GM19043 (cell line): ENCODE measurements at regions not wholly inside any gene's neighbourhood (a gene's known extent, or its start where the extent isn't known, plus 50 kb on each side); places are given as distances from the start of the nearest gene placed in this dataset.
"Not testable (repeated sequence)": the region's sequence is repeated elsewhere in the genome, so short reads cannot be mapped to it uniquely, and the experiment has no call there.

Experiments used
- ATAC-seq: cut with Tn5 transposase; IDR thresholded peaks from one replicate; pipeline ENCODE4 v1.9.1; 2021; ENCODE audit warnings: low read depth; ENCODE audit not compliant: unreplicated experiment

- ATAC-seq = not testable (repeated sequence)
Observed at GRCh38 chr10:38451306-38451967, 357.3 kb downstream of the ZNF37A start.
